Caco-2 (cell line): ENCODE measurements at regions not wholly inside any gene's neighbourhood (a gene's known extent, or its start where the extent isn't known, plus 50 kb on each side); places are given as distances from the start of the nearest gene placed in this dataset.

Experiments used
- BruUV-seq: library from RNA; stranded (reverse); fragments of 400-500 nt; replicated peaks from 2 replicates; lab custom pipeline; 2021; lab: Mats Ljungman, UMichigan
- CTCF ChIA-PET: fragments of 300-600 bp; sonication (Branson Sonifier 250); formaldehyde crosslinking; loops from one replicate; lab custom pipeline; 2022; ENCODE audit warnings: antibody characterized with exemption; lab: Charles Lee
- POLR2A ChIA-PET: fragments of 300-600 bp; sonication (Branson Sonifier 250); formaldehyde crosslinking; loops from one replicate; lab custom pipeline; 2022; ENCODE audit warnings: antibody characterized with exemption; lab: Charles Lee
- DNase-seq, 2 experiments: peaks; one replicate each; pipeline versions ENCODE4 v3.0.0 to v3.0.0-alpha.2; 2020 to 2022
- H3K27me3 ChIP-seq: replicated peaks from 2 replicates; pipeline ENCODE4 v1.6.0; 2011; ENCODE audit warnings: low read length; ENCODE audit not compliant: control insufficient read depth, insufficient read depth
- H3K36me3 ChIP-seq: 2 replicates; pipeline ENCODE4 v1.5.1; 2011; ENCODE audit warnings: low read length; ENCODE audit not compliant: control insufficient read depth, insufficient read depth
- H3K4me1 ChIP-seq: fragments of 250-450 bp; sonication (Bioruptor Pico); 2 replicates; pipeline ENCODE4 v1.5.1; 2020; ENCODE audit warnings: mild to moderate bottlenecking
- H3K4me3 ChIP-seq: 2 replicates; pipeline ENCODE4 v1.5.1; 2011; ENCODE audit warnings: low read depth, mild to moderate bottlenecking, control low read depth, low read length
- H3K9me3 ChIP-seq: fragments of 250-450 bp; sonication (Bioruptor Pico); 2 replicates; pipeline ENCODE4 v1.5.1; 2020; ENCODE audit warnings: mild to moderate bottlenecking, moderate library complexity
- H3K27ac Mint-ChIP-seq: one replicate; pipeline ENCODE4 v1.8.0; 2022; ENCODE audit warnings: mixed read lengths; ENCODE audit not compliant: unreplicated experiment
- H3K27me3 Mint-ChIP-seq: one replicate; pipeline ENCODE4 v1.8.0; 2022; ENCODE audit warnings: mixed read lengths; ENCODE audit not compliant: insufficient read depth, unreplicated experiment
- H3K36me3 Mint-ChIP-seq: one replicate; pipeline ENCODE4 v1.8.0; 2022; ENCODE audit warnings: mild to moderate bottlenecking, mixed read lengths; ENCODE audit not compliant: insufficient read depth, unreplicated experiment
- H3K4me1 Mint-ChIP-seq: one replicate; pipeline ENCODE4 v1.8.0; 2022; ENCODE audit warnings: low read depth, mixed read lengths; ENCODE audit not compliant: unreplicated experiment
- H3K4me3 Mint-ChIP-seq: one replicate; pipeline ENCODE4 v1.8.0; 2022; ENCODE audit warnings: mild to moderate bottlenecking, moderate library complexity, mixed read lengths; ENCODE audit not compliant: unreplicated experiment
- H3K9me3 Mint-ChIP-seq: one replicate; pipeline ENCODE4 v1.8.0; 2022; ENCODE audit warnings: mixed read lengths; ENCODE audit not compliant: unreplicated experiment
- CTCF ChIP-seq, 2 experiments: fragments of 200-600 bp in 1 of 2; IDR thresholded peaks; 1 replicate in 1 of 2; 2 replicates in 1 of 2; pipeline versions ENCODE4 v1.5.1 to v1.8.0; 2011 to 2022; ENCODE audit warnings: antibody characterized with exemption in 1 of 2, control low read depth in 1 of 2, inconsistent platforms in 1 of 2, low read depth in 1 of 2, low read length in 1 of 2, mild to moderate bottlenecking in 1 of 2, moderate library complexity in 1 of 2; ENCODE audit not compliant: insufficient read depth in 1 of 2, severe bottlenecking in 1 of 2, unreplicated experiment in 1 of 2
- intact Hi-C: fragments of 100-400 bp; cut with micrococcal nuclease; formaldehyde crosslinking; loops from one replicate; pipeline ENCODE4 v1.10.0; 2022; ENCODE audit not compliant: unreplicated experiment

GRCh38 chr2:15009681-15010080 lies 377.2 kb downstream of the LRATD1 start:
- intact Hi-C loops, result loop anchor here (5.0 to 10.0 kb wide), 2 partner anchors 415 to 568 kb away; no protein-coding TSS in a partner anchor
- BruUV-seq, result no TSS peak
- ChIA-PET CTCF (no interaction called here), POLR2A (no interaction called here)
- Mint-ChIP-seq H3K27me3 (no peaks in the 10 kb centered on the region), H3K4me3 (no peak overlapping the region), H3K9me3 (no peaks in the 10 kb centered on the region), H3K4me1 (no peaks in the 10 kb centered on the region), H3K27ac (no peak overlapping the region), H3K36me3 (no peaks in the 10 kb centered on the region)
- Histone ChIP-seq H3K4me1 (no peaks in the 10 kb centered on the region), H3K9me3 (peaks cover 4% of the 10 kb centered on the region; the same call in 1 of the 2 replicates), H3K4me3 (no peak overlapping the region), H3K27me3 (no peaks in the 10 kb centered on the region), H3K36me3 (no peaks in the 10 kb centered on the region)
- no peak for TF ChIP-seq CTCF (IDR thresholded peaks at IDR 0.05; ENCODE audit: insufficient read depth in 1 of 2, low read depth in 1 of 2, low read length in 1 of 2, severe bottlenecking in 1 of 2, unreplicated experiment in 1 of 2)
- DNase-seq, result no peak

DNA sequence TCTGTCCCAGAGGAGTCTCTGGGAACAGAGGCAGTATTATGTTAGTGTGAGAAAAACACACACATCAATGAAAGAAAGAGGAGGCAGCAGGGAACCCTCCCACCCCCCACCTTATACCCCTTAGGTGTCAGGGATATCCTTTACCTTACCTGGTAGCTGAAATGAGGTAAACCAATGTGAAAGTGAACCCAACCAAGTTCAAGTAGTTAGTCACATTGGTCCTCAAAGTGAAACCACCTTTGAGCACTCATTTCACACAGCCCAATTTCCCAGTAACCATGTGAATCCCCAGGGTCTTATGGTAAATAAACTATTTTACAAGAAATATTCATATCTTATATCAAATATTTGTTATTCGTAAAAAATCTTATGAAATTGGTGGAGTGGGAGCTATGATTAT lies 377.8 kb downstream of the LRATD1 start:
- TF ChIP-seq CTCF (IDR thresholded peaks at IDR 0.05; ENCODE audit: insufficient read depth in 1 of 2, low read depth in 1 of 2, low read length in 1 of 2, severe bottlenecking in 1 of 2, unreplicated experiment in 1 of 2), result no peak
- DNase-seq, result no peak
- ChIA-PET POLR2A (no interaction called here), CTCF (no interaction called here)
- Histone ChIP-seq H3K4me3 (no peak overlapping the region), H3K36me3 (no peaks in the 10 kb centered on the region), H3K9me3 (peaks cover 4% of the 10 kb centered on the region; the same call in 1 of the 2 replicates), H3K4me1 (no peaks in the 10 kb centered on the region), H3K27me3 (no peaks in the 10 kb centered on the region)
- H3K27me3 Mint-ChIP-seq, result no peaks in the 10 kb centered on the region
- H3K4me1 Mint-ChIP-seq, result no peaks in the 10 kb centered on the region
- H3K36me3 Mint-ChIP-seq, result no peaks in the 10 kb centered on the region
- H3K27ac Mint-ChIP-seq, result no peak overlapping the region
- intact Hi-C loops, result loop anchor here (10.0 kb wide), 1 partner anchor 414 kb away; no protein-coding TSS in a partner anchor
- no peaks in the 10 kb centered on the region for H3K9me3 Mint-ChIP-seq
- BruUV-seq, result no TSS peak
- H3K4me3 Mint-ChIP-seq, result no peak overlapping the region

DNA sequence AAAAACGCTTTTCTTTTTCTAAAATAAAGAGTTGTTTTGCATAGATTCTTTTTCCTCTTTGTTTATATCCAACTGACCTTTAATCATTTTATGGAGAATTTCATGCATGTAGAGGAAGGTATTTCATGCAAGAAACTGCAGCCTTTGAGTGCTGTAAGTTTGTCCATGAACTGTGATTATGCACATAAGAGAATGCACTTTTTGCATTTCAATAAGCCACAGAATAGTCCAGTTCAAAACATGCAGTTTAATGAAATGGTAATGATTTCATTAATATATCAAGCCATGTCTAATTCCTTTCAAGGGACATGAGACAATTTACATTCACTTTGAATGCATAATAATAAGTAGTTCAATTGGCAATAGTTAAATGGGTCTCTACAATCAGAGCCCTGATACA lies 386.3 kb downstream of the LRATD1 start:
- H3K4me3 Mint-ChIP-seq, result no peak overlapping the region
- no peak for TF ChIP-seq CTCF (IDR thresholded peaks at IDR 0.05; ENCODE audit: insufficient read depth in 1 of 2, low read depth in 1 of 2, low read length in 1 of 2, severe bottlenecking in 1 of 2, unreplicated experiment in 1 of 2)

More for the DNA sequence above, 386.3 kb downstream of the LRATD1 start:
- Mint-ChIP-seq H3K27ac (no peak overlapping the region), H3K4me1 (no peaks in the 10 kb centered on the region), H3K27me3 (peaks cover 2% of the 10 kb centered on the region), H3K9me3 (no peaks in the 10 kb centered on the region), H3K36me3 (no peaks in the 10 kb centered on the region)
- no peak for DNase-seq
- BruUV-seq, result no TSS peak
- no peaks in the 10 kb centered on the region for H3K36me3 ChIP-seq
- ChIA-PET CTCF (no interaction called here), POLR2A (no interaction called here)
- no peaks in the 10 kb centered on the region for H3K9me3 ChIP-seq
- no peaks in the 10 kb centered on the region for H3K27me3 ChIP-seq
- intact Hi-C loops, result loop anchor here (10.0 kb wide), 1 partner anchor 406 kb away; no protein-coding TSS in a partner anchor
- H3K4me1 ChIP-seq, result no peaks in the 10 kb centered on the region
- no peak overlapping the region for H3K4me3 ChIP-seq
